Skin of body (tissue), 1 donor: ENCODE measurements at regions not wholly inside any gene's neighbourhood (a gene's known extent, or its start where the extent isn't known, plus 50 kb on each side); places are given as distances from the start of the nearest gene placed in this dataset.
A peak's percentile ranks its signal among the peaks of the same experiment; 100 is the strongest.
"Not testable (repeated sequence)": the region's sequence is repeated elsewhere in the genome, so short reads cannot be mapped to it uniquely, and the experiment has no call there.

Source experiments
- DNase-seq: peaks from one replicate; lab custom pipeline; 2025; lab: John Stamatoyannopoulos, UW

GRCh38 chr11:100528872-100529416, 158.1 kb upstream of the ARHGAP42 start:
- DNase-seq = no peak

DNA sequence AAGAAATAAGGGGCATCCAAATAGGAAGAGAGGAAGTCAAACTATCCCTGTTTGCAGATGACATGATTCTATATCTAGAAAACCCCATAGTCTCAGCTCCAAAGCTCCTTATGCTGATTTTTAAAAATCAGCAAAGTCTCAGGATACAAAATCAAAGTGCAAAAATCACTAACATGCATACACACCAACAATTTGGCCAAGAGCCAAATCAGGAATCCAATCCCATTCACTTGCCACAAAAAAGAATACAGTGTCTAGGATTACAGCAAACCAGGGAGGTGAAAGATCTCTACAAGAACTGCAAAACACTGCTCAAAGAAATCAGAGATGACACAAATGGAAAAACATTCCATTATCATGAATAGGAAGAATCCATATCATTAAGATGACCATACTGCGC, 155.8 kb upstream of the ARHGAP42 start:
- not testable (repeated sequence) for DNase-seq

GRCh38 chr11:100536979-100537378, 150.1 kb upstream of the ARHGAP42 start:
- no peak for DNase-seq

GRCh38 chr11:100543386-100543785, 143.7 kb upstream of the ARHGAP42 start:
- DNase-seq = no peak

DNA sequence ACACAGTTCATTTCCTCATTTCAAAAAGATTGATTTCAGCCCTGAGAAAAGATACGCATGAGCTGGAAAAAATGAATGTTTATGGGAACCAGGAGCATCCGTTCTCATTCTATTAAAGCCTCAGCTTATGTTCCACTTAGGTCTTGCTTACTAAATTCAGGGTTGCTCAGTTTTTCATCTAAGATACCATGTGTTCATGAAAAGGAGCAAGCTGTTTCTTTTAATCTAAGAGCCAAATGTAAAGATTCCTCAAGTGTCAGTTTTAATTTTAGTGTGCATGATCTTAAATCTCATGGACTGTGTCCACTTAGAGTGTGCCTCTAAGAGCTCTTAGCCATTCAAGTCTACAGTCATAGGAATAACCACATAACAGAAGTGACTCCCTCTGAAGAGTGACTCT, 141.5 kb upstream of the ARHGAP42 start:
- DNase-seq = no peak

- no peak for DNase-seq
Observed at GRCh38 chr11:100545970-100546369, 141.1 kb upstream of the ARHGAP42 start.

GRCh38 chr11:100546714-100547113, 140.4 kb upstream of the ARHGAP42 start:
- DNase-seq = no peak

GRCh38 chr11:100550298-100550697, 136.8 kb upstream of the ARHGAP42 start:
- DNase-seq = no peak

- DNase-seq = no peak
Observed at GRCh38 chr11:100550912-100551632, 136.0 kb upstream of the ARHGAP42 start.

DNA sequence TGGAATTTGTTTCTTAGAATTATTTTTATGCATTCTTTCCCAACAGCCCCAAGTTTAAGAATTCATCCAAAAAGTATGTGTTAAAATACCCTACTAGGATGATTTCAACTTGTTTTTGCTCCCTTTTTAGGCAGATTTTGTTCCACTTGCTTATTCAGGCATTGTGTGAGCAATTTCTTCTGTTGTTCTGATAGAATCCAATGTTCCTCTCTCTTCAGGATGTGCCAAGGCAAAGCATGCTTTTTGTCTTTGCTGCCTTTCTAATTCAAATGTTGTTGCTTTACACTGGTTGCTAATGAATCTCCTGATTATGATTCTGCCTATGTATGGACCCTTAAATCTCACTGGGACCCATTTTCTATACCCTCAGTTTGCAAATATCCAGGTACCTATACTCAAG, 131.2 kb upstream of the ARHGAP42 start:
- no peak for DNase-seq

DNA sequence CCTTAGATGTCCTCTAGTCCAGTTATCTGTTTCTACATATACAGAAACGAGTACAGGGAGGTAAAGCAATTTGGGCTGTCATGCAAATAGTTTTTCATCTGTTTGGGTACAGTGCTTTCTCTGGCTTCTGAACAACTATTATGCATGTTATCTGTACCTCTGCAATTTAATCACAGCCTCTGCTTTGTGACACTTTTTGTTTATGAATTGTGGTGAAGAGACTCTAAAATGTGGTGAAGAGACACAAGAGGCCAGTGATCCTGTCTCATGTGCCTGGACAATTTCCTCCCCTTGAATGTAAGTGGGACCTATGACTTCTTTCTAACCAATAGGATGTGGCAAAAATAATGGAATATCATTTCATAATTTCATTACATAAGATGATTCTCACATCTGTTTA, 130.3 kb upstream of the ARHGAP42 start:
- no peak for DNase-seq

DNA sequence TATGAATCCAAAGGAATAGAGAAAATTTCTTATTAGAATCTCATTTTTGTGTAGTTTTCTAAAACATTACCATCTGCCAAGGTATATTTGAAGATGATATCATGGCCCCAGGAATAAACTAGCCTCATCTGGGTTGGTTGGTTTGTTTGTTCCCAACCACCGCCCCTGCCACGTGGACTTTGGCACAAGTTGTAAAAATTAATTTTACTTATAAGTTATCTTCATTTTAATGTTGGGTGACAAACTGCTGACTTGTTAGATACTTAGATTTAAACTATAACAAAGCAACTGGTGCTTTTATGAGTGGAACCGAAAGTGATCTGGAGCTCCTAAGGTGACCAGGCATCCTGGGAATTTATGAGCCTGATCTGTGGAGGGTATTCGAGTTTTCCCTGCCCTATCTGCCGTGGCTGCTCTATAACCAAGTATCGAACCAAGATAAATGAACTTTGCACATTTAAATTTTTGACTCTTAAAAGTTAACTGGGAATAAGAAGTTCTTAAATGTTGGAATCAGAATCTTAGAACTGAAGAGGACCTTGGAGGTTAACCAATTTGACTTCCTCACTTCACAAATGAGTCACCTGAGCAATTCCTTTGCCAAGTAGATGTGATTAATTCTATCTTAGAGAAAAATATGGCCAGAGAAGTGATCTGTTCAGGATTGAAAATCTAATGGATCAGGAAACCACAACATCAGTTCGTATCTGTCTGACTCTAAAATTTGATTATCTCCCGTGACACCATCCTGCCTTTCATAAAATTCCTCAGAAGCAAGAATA, 129.1 kb upstream of the ARHGAP42 start:
- DNase-seq = no peak

DNA sequence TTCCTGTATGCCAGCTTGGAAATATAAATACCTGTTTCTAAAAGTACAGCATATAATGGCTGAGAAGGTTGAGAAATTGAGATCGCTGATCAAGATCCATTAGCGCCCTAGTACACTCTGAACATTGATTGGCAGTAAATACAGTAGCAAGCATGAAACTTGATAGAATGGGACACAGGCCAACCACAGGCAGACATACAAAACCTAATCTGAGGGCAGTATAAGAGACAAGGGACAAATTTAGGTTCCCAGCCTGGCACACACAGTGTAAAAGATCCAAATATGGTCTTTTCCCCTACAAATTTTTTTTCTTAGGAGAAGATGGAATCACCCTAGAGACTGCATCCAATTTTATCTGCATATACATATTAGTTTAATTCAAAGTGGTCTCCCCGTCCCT, 126.5 kb upstream of the ARHGAP42 start:
- DNase-seq = no peak

GRCh38 chr11:100561323-100561722, 125.8 kb upstream of the ARHGAP42 start:
- DNase-seq = no peak

GRCh38 chr11:100562128-100562527, 125.0 kb upstream of the ARHGAP42 start:
- DNase-seq = peak; percentile 29

GRCh38 chr11:100563541-100564280, 123.4 kb upstream of the ARHGAP42 start:
- DNase-seq = no peak

GRCh38 chr11:100573911-100574513, 113.1 kb upstream of the ARHGAP42 start:
- DNase-seq = no peak

DNA sequence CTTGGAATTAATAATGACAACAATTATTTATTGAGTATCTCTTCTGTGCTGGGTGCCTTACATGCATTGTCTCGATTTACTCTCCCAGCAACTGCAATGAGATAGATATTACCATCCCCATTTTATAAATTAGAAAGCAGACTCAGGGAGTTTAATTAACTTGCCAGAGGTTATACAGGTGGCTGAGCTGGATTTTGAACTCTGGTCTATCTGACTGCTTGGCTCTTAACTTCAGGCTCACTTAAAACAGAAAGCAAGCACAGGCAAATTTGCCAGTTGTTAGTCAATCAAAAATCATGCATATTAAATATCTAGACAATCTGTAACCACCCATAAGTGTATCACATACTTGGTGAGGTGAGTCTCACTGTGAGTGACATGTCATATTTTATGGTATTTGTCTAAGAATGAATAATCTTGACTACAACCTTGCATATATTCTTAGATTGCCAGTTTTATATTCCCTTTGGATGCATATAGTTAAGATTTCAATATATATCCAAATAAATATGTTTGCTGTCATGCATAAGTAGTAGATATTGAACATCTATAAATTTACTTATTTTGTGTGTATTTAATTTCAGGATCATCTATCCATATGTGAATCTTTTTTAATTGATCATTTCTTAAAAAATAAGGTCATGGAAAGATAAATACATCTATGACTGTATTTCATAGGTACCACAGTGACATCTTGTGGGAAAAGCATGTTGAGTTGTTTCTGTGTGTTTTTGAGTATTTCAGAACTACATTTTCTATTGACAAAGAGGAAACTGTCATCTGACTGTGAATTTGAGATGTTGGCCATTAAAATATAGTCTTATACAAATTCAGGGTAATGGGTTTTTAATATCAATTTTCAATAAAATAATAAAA, 112.0 kb upstream of the ARHGAP42 start:
- peak; percentile 42 for DNase-seq

DNA sequence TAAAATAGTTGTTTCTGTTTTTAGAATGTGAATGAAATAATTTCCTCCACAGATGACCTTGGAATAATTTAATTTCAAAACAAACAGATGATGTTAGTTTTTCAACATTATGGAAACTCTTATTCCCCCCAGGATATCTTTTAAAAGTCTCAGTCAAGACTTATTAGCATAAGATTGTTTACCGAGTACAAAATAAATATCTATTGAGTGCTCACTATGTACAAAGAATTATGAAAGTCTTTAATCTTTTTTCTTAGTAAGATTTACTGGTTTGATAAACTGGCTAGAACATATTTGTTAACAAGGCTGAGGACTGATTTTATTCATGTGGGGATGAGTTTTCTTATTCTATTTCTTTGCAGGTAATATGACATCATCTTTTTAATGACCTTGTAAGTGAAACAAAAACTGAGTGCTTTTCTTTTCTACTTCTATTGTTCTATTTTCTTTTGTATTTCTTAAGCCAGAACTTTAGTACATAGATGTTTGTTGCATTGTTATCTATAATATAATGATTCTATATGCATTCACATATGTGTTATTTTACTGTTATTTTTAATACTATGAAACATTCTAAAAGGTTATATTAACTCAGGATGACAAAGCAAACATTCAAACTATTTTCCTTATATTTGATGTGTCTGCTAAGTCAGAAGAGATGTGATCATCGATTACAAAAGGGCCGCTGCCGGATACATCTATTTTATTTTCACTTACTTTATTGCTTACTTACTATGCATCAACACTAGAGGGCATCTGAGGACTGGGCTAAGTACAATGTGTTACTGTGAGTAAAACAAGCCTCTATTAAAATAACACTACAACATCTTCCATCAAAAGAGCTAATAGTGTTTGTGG, 111.0 kb upstream of the ARHGAP42 start:
- DNase-seq = peak; percentile 73

DNA sequence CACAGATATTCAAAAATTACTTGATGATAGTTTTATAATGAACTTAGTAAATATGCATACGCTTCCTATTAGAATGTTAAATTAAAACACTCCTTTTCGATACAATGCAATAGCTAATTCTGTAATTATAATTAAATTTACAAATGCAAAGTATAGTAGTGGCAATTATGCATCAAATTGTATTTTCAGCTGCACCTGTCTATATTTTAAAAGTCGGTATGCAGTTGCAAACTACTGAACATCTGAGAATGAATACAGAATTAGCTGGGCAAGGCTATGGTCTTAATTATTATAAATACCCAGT, 110.4 kb upstream of the ARHGAP42 start:
- DNase-seq = no peak
